OCI-LY3 (cell line): ENCODE measurements at regions not wholly inside any gene's neighbourhood (a gene's known extent, or its start where the extent isn't known, plus 50 kb on each side); places are given as distances from the start of the nearest gene placed in this dataset.

Source experiments
- H2AFZ ChIP-seq: fragments of 200-600, 300-600 bp; shearing (Covaris generic); 2 replicates; pipeline ENCODE4 v1.6.0; 2014; ENCODE audit warnings: antibody characterized with exemption, low read depth, low read length
- H3K27ac ChIP-seq: fragments of 200-600, 300-600 bp; sonication (generic); 2 replicates; pipeline ENCODE4 v1.5.1; 2014; ENCODE audit warnings: mild to moderate bottlenecking, low read length, moderate library complexity, mixed read lengths
- H3K27me3 ChIP-seq: fragments of 200-600, 300-600 bp; sonication (generic); 2 replicates; pipeline ENCODE4 v1.6.1; 2014; ENCODE audit warnings: low read depth, low read length, mixed read lengths
- H3K36me3 ChIP-seq: fragments of 200-600, 300-600 bp; sonication (generic); replicated peaks from 2 replicates; pipeline ENCODE3; 2014; ENCODE audit warnings: low read depth, low read length, mixed read lengths
- H3K4me1 ChIP-seq: fragments of 300-600, 200-600 bp; sonication (generic); 2 replicates; pipeline ENCODE4 v1.6.1; 2014; ENCODE audit warnings: low read length, mixed read lengths
- H3K4me2 ChIP-seq: fragments of 200-600, 300-600 bp; sonication (generic); 2 replicates; pipeline ENCODE4 v1.6.1; 2014; ENCODE audit warnings: low read length, mixed read lengths
- H3K4me3 ChIP-seq: fragments of 300-600, 200-600 bp; sonication (generic); 2 replicates; pipeline ENCODE4 v1.5.1; 2014; ENCODE audit warnings: antibody characterized with exemption, mild to moderate bottlenecking, low read length, moderate library complexity
- H3K79me2 ChIP-seq: fragments of 300-600, 200-600 bp; shearing (Covaris generic); 2 replicates; pipeline ENCODE4 v1.6.1; 2014; ENCODE audit warnings: mild to moderate bottlenecking, low read length, mixed read lengths
- H3K9ac ChIP-seq: fragments of 300-600, 200-600 bp; shearing (Covaris generic); 2 replicates; pipeline ENCODE4 v1.6.0; 2014; ENCODE audit warnings: mild to moderate bottlenecking, low read length, moderate library complexity
- H3K9me3 ChIP-seq: fragments of 200-600, 300-600 bp; shearing (Covaris generic); 2 replicates; pipeline ENCODE4 v1.6.1; 2014; ENCODE audit warnings: low read length, mixed read lengths; ENCODE audit not compliant: insufficient read depth
- H4K20me1 ChIP-seq: fragments of 200-600, 300-600 bp; sonication (generic); 2 replicates; pipeline ENCODE4 v1.6.1; 2016; ENCODE audit warnings: low read length, mixed read lengths; ENCODE audit not compliant: insufficient read depth
- EZH2phosphoT487 ChIP-seq: fragments of 200-600 bp; shearing (Covaris generic); IDR thresholded peaks from 2 replicates; pipeline ENCODE4 v1.6.1; 2018; ENCODE audit warnings: antibody characterized with exemption, mixed run types, low read depth
- TF ChIP-seq, protein P1 (sequence below): fragments of 200-600, 300-600 bp; sonication (generic); IDR thresholded peaks from 2 replicates; pipeline ENCODE4 v1.5.1; 2014; ENCODE audit warnings: antibody characterized with exemption, low read length, low read depth

DNA sequence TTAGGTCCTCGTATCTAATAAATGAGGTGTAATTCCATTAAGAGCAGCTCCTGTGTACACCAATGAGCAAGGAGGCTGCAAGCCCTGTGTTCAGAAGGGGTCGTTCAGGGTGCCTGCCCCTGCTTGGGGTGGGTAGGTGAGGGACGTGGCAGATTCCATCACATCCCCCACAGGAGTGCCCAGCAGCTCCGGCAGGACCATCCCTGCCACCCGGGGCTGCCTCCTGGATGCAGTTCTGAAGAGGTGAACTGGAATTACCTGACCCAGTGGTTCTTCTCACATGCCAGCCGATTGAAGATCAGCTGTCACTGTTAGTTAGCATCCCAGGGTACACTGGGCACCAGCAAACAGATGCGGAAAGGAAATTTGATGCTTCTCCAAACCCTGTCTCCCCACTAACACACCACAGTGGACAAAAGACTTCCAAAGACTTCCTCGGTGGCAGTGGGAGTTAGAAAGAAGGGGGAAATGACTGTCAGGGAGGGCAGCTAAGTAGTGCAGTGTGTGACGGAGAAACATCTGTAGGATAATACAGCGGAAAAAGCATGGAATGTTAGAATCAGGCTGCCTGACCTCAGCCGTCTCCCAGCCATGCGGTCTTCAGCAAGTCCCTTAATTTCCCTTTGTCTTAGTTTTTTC is 313.6 kb upstream of the ZMIZ1 start:
- H3K9me3 ChIP-seq, result no peaks in the 10 kb centered on the region
- H3K79me2 ChIP-seq, result no peaks in the 10 kb centered on the region
- peaks cover 24% of the 10 kb centered on the region for H3K27me3 ChIP-seq
- H3K36me3 ChIP-seq, result no peaks in the 10 kb centered on the region
- TF ChIP-seq EZH2phosphoT487, result no peak
- H3K4me1 ChIP-seq, result peaks cover 5% of the 10 kb centered on the region; the same call in 1 of the 2 replicates
- H4K20me1 ChIP-seq, result no peaks in the 10 kb centered on the region
- no peak overlapping the region for H3K9ac ChIP-seq
- no peak overlapping the region for H3K4me3 ChIP-seq
- no peak overlapping the region for H3K27ac ChIP-seq
- H2AFZ ChIP-seq, result no peak overlapping the region
- H3K4me2 ChIP-seq, result no peak overlapping the region

DNA sequence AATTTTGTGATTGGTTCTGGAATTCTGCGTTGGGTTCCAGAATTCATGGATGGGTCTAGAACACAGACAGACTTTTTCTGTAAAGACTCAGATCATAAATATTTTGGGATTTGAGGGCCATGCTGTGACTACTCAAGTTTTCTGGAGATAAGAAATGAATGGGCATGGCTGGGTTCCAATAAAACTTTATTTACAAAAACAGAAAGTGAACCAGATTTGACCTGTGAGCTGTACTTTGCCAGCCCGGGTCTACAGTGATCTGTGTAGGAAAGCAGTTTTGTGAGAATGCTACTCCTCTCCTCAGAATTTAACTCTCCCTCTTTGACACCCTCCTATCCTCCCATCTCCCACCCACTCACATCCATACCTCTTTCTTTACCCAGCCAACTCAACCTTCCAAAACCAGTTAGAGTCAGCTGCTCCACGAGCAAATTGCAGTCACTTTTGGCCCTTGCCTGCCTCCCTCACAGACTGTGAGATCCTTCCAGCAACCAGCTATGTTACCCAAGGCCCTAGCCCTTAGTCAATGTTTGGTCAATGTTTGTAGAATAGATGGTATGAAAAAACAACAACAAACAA is 312.8 kb upstream of the ZMIZ1 start:
- no peaks in the 10 kb centered on the region for H3K36me3 ChIP-seq
- no peaks in the 10 kb centered on the region for H4K20me1 ChIP-seq
- H3K4me2 ChIP-seq, result no peak overlapping the region
- H2AFZ ChIP-seq, result no peak overlapping the region
- TF ChIP-seq, protein P1, sequence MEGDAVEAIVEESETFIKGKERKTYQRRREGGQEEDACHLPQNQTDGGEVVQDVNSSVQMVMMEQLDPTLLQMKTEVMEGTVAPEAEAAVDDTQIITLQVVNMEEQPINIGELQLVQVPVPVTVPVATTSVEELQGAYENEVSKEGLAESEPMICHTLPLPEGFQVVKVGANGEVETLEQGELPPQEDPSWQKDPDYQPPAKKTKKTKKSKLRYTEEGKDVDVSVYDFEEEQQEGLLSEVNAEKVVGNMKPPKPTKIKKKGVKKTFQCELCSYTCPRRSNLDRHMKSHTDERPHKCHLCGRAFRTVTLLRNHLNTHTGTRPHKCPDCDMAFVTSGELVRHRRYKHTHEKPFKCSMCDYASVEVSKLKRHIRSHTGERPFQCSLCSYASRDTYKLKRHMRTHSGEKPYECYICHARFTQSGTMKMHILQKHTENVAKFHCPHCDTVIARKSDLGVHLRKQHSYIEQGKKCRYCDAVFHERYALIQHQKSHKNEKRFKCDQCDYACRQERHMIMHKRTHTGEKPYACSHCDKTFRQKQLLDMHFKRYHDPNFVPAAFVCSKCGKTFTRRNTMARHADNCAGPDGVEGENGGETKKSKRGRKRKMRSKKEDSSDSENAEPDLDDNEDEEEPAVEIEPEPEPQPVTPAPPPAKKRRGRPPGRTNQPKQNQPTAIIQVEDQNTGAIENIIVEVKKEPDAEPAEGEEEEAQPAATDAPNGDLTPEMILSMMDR, result no peak
- TF ChIP-seq EZH2phosphoT487, result no peak
- H3K27me3 ChIP-seq, result peaks cover 20% of the 10 kb centered on the region
- H3K27ac ChIP-seq, result no peak overlapping the region
- H3K4me3 ChIP-seq, result no peak overlapping the region
- H3K4me1 ChIP-seq, result peaks cover 5% of the 10 kb centered on the region; the same call in 1 of the 2 replicates
- no peak overlapping the region for H3K9ac ChIP-seq
- H3K79me2 ChIP-seq, result no peaks in the 10 kb centered on the region
- H3K9me3 ChIP-seq, result no peaks in the 10 kb centered on the region

DNA sequence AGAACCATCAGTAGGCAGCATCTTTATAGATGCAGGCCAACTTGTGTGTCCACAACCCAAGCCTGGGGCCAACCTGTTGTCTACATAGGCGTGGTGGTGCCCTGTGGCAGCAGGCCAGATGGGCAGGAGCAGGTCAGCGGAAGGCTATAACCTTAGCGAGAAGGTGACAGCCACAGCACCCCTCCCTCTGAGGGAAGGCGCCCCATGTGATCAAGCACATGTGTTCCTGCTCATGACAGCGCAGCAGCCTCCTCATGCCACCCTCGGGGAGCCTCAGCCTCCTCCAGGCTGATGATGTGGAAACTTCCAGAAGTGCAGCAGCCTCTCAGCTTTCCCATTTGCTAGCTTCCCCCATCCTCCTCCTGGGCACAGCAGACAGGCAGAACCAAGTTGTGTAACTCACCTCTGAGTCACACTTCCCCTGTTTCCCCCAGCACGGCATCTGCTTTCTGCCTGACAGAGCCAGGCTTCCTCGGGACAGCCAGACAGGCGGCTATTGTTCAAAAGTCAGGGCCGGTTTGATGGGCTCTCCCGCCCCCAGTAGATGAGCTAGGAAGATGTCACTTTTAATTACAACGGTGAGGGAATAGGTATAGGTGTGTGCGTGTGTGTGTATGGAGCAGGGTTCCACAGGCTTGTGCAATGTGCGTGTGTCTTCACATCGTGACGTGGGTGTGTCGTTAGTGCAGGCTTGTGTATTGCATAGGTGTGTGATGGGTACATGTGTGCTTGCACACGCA is 312.0 kb upstream of the ZMIZ1 start:
- H3K4me3 ChIP-seq, result no peak overlapping the region
- no peaks in the 10 kb centered on the region for H3K36me3 ChIP-seq
- H3K27me3 ChIP-seq, result peaks cover 20% of the 10 kb centered on the region
- H4K20me1 ChIP-seq, result no peaks in the 10 kb centered on the region
- no peak overlapping the region for H3K9ac ChIP-seq
- peaks cover 5% of the 10 kb centered on the region; the same call in 1 of the 2 replicates for H3K4me1 ChIP-seq
- no peak overlapping the region for H3K27ac ChIP-seq
- H3K79me2 ChIP-seq, result no peaks in the 10 kb centered on the region
- no peaks in the 10 kb centered on the region for H3K9me3 ChIP-seq
- TF ChIP-seq, protein P1, result no peak
- TF ChIP-seq EZH2phosphoT487, result no peak
- no peak overlapping the region for H2AFZ ChIP-seq
- H3K4me2 ChIP-seq, result no peak overlapping the region

DNA sequence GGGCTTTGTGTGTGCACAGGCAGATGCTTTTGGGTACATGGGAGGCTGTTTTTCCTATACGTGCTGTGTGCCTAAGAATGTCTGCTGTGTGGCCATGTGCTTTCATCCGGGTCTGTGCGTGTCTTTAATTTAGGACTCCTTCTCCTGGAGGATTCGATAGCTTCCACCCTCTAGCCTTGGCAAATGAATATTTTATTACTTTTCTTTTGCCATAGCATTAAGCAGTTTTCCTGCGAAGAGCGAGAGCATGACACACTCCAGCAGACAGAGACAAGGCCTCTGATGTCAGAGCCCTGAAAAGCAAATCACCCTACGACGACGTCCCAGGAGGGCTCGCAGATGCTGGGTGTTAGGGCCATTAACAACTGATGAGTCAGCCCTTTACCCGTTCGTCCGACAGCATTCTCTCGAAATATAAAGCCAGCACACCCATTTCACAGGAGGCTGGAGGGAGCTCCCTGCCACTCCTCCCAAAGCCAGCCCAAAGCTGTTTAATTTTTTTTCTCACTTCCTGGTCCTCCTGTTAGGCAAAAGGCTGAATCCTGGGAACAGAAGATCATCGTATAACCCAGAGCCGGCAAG is 311.3 kb upstream of the ZMIZ1 start:
- no peak overlapping the region for H3K4me3 ChIP-seq

More for the DNA sequence above, 311.3 kb upstream of the ZMIZ1 start:
- Histone ChIP-seq H3K4me1 (peaks cover 5% of the 10 kb centered on the region; the same call in 1 of the 2 replicates), H3K27me3 (peaks cover 20% of the 10 kb centered on the region), H3K27ac (no peak overlapping the region), H4K20me1 (no peaks in the 10 kb centered on the region), H2AFZ (no peak overlapping the region), H3K4me2 (no peak overlapping the region), H3K79me2 (no peaks in the 10 kb centered on the region), H3K9ac (no peak overlapping the region), H3K36me3 (no peaks in the 10 kb centered on the region), H3K9me3 (no peaks in the 10 kb centered on the region)
- no peak for TF ChIP-seq EZH2phosphoT487
- TF ChIP-seq, protein P1, result no peak
